Gastroesophageal sphincter (tissue), 3 donors: ENCODE measurements at regions not wholly inside any gene's neighbourhood (a gene's known extent, or its start where the extent isn't known, plus 50 kb on each side); places are given as distances from the start of the nearest gene placed in this dataset.

Experiments used
- POLR2A ChIP-seq, 2 donors: fragments of 450-650 bp; IDR thresholded peaks; one replicate each; pipeline ENCODE4 v1.6.1; 2017; ENCODE audit warnings: antibody characterized with exemption in 2 of 2, mild to moderate bottlenecking in 2 of 2, moderate library complexity in 1 of 2
- TF ChIP-seq, protein P1 (sequence below), 4 experiments: fragments of 200-600 bp in 2 of 4; fragments of 450-650 bp in 2 of 4; sonication (generic) in 1 of 4; IDR thresholded peaks; one replicate each; pipeline ENCODE4 v1.5.1; 2017 to 2019; ENCODE audit warnings: antibody characterized with exemption in 4 of 4, mild to moderate bottlenecking in 2 of 4, moderate library complexity in 2 of 4

DNA sequence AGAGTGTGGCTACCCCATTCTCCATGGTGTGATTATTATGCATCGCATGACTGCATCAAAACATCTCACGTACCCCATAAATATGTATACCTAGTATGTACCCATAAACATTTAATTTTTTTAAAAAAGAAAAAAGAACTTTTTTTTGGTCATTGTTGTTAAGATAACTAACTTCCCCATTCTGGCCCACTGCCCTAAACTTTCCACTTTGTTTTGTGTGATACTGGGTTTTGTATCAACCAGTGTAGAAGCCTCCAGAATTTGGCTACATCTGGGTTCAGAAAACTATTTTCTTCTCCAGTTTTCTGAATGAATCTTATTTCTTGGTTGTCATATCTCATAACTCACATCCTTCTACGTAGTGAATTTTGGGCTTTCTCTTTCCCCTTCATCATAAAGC lies 62.3 kb upstream of the NABP1 start:
- no peak for TF ChIP-seq POLR2A (IDR thresholded peaks at IDR 0.05)
- TF ChIP-seq, protein P1, sequence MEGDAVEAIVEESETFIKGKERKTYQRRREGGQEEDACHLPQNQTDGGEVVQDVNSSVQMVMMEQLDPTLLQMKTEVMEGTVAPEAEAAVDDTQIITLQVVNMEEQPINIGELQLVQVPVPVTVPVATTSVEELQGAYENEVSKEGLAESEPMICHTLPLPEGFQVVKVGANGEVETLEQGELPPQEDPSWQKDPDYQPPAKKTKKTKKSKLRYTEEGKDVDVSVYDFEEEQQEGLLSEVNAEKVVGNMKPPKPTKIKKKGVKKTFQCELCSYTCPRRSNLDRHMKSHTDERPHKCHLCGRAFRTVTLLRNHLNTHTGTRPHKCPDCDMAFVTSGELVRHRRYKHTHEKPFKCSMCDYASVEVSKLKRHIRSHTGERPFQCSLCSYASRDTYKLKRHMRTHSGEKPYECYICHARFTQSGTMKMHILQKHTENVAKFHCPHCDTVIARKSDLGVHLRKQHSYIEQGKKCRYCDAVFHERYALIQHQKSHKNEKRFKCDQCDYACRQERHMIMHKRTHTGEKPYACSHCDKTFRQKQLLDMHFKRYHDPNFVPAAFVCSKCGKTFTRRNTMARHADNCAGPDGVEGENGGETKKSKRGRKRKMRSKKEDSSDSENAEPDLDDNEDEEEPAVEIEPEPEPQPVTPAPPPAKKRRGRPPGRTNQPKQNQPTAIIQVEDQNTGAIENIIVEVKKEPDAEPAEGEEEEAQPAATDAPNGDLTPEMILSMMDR (IDR thresholded peaks at IDR 0.05): no peak
